ENCODE measurements at regions not wholly inside any gene's neighbourhood (a gene's known extent, or its start where the extent isn't known, plus 50 kb on each side); places are given as distances from the start of the nearest gene placed in this dataset.
"Not testable (repeated sequence)": the region's sequence is repeated elsewhere in the genome, so short reads cannot be mapped to it uniquely, and the experiment has no call there.

GRCh38 chr15:88965097-88965496 lies 51.9 kb upstream of the MFGE8 start:
- H3K36me3 ChIP-seq (ENCODE audit: control insufficient read depth, insufficient read depth, low read length); FAIRE-seq; H3K27me3 ChIP-seq (ENCODE audit: control insufficient read depth, insufficient read depth, low read length); DNase-seq (ENCODE audit: low read depth); H3K4me3 ChIP-seq (ENCODE audit: low read depth, low read length): not testable (repeated sequence)

- no peak overlapping the region for H3K4me3 ChIP-seq (ENCODE audit: low read depth, low read length)
- no peak for FAIRE-seq
- no peak for DNase-seq (ENCODE audit: low read depth)
- H3K36me3 ChIP-seq (ENCODE audit: control insufficient read depth, insufficient read depth, low read length): no peaks in the 10 kb centered on the region
- H3K27me3 ChIP-seq (ENCODE audit: control insufficient read depth, insufficient read depth, low read length): no peaks in the 10 kb centered on the region
- TF ChIP-seq CTCF (IDR thresholded peaks at IDR 0.05; ENCODE audit: insufficient read depth, low read length, severe bottlenecking): no peak
Observed at GRCh38 chr15:88970232-88970631, 57.1 kb upstream of the MFGE8 start.

DNA sequence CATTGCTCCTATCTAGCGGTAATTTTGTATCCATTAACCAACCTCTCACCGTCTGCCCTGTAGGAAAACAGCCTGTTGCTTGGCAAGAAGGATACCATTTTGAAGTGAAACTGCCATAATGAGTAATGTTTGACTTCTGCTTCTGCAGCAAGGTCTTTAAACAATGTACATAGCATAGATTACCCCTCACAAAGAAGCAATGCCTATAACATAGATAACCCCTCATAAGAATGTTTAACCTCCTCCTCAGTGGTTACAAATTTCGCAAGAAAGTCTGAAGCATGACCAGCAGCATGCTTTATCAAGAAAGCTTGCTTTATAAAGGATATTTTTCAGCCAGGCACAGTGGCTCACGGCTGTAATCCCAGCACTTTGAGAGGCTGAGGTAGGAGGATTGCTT lies 61.2 kb upstream of the MFGE8 start:
- Histone ChIP-seq H3K4me3 (ENCODE audit: low read depth, low read length) (no peak overlapping the region), H3K27me3 (ENCODE audit: control insufficient read depth, insufficient read depth, low read length) (no peaks in the 10 kb centered on the region), H3K36me3 (ENCODE audit: control insufficient read depth, insufficient read depth, low read length) (no peaks in the 10 kb centered on the region)
- no peak for DNase-seq (ENCODE audit: low read depth)
- TF ChIP-seq CTCF (IDR thresholded peaks at IDR 0.05; ENCODE audit: insufficient read depth, low read length, severe bottlenecking): no peak
- FAIRE-seq: no peak

DNA sequence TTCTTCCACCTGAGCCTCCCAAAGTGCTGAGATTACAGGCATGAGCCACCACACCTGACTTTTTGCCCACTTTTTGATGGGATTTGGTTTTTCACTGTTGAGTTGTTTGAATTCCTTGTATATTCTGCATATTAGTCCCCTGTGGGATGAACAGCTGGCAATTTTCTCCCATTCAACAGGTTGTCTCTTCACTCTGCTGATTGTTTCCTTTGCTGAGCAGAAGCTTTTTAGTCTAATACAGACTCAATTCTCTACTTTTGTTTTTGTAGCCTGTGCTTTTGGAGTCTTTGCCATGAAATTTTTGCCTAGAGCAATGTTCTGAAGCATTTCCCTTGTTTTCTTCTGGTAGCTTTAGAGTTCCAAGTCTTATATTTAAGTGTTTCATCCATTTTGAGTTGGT lies 62.7 kb upstream of the MFGE8 start:
- Histone ChIP-seq H3K27me3 (ENCODE audit: control insufficient read depth, insufficient read depth, low read length) (no peaks in the 10 kb centered on the region), H3K36me3 (ENCODE audit: control insufficient read depth, insufficient read depth, low read length) (no peaks in the 10 kb centered on the region), H3K4me3 (ENCODE audit: low read depth, low read length) (no peak overlapping the region)
- no peak for FAIRE-seq
- DNase-seq (ENCODE audit: low read depth): no peak
- TF ChIP-seq CTCF (IDR thresholded peaks at IDR 0.05; ENCODE audit: insufficient read depth, low read length, severe bottlenecking): no peak

GRCh38 chr15:88976656-88977055 lies 63.5 kb upstream of the MFGE8 start:
- Histone ChIP-seq H3K36me3 (ENCODE audit: control insufficient read depth, insufficient read depth, low read length) (no peaks in the 10 kb centered on the region), H3K27me3 (ENCODE audit: control insufficient read depth, insufficient read depth, low read length) (no peaks in the 10 kb centered on the region), H3K4me3 (ENCODE audit: low read depth, low read length) (no peak overlapping the region)
- DNase-seq (ENCODE audit: low read depth) (no peak), FAIRE-seq (no peak)
- no peak for TF ChIP-seq CTCF (IDR thresholded peaks at IDR 0.05; ENCODE audit: insufficient read depth, low read length, severe bottlenecking)

- H3K36me3 ChIP-seq (ENCODE audit: control insufficient read depth, insufficient read depth, low read length): no peaks in the 10 kb centered on the region
- DNase-seq (ENCODE audit: low read depth) (no peak), FAIRE-seq (no peak)
- no peaks in the 10 kb centered on the region for H3K27me3 ChIP-seq (ENCODE audit: control insufficient read depth, insufficient read depth, low read length)
- H3K4me3 ChIP-seq (ENCODE audit: low read depth, low read length): no peak overlapping the region
- no peak for TF ChIP-seq CTCF (IDR thresholded peaks at IDR 0.05; ENCODE audit: insufficient read depth, low read length, severe bottlenecking)
Observed at GRCh38 chr15:88979674-88980073, 66.5 kb upstream of the MFGE8 start.

Measured in bronchial epithelial cell (primary cell).